CD4-positive, alpha-beta T cell treated with Interleukin-2 at 100 ng/mL for 4 hours (primary cell): ENCODE measurements at regions not wholly inside any gene's neighbourhood (a gene's known extent, or its start where the extent isn't known, plus 50 kb on each side); places are given as distances from the start of the nearest gene placed in this dataset.

Source experiments
- DNase-seq: peaks from one replicate; pipeline ENCODE4 v3.0.0-alpha.2; 2020; ENCODE audit warnings: low spot score

DNA sequence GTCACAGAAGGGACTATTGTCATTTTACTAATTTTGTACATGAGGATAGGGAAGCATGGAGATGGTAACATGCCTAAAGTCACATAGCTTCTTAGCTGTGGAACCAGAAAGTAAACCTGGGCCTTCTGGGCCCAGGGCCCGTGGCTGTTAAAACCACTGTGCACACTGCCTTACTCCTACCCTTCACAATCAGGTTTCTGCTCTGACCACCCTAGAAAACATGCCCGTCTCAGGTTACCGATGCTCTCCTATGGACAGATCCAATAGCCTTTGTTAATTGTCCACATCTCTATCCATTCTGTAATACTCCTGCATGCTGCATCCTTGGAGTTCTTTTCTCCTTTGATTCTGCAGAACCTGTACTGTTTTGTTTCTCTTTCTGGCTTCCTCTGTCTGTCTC, 79.0 kb upstream of the TACR1 start:
- no peak for DNase-seq

DNA sequence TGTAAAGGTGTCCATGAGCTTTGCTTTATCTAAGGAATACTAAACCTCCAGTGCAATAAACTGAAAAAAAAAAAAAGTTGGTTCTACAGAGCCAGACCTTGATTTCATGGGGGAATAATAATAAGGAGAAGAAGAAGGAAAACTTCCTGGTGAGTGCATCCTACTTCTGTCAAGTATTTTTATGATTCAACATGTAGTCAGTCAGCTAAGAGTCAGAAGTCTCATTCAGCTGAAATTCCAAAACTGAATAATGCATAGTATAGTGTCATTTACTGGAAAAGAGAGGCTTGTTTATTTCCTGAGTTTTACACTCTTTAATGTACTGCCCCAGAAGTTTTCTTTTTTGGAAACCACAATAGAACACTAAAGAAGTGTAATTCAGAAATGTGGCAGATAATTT, 77.8 kb upstream of the TACR1 start:
- DNase-seq = no peak

DNA sequence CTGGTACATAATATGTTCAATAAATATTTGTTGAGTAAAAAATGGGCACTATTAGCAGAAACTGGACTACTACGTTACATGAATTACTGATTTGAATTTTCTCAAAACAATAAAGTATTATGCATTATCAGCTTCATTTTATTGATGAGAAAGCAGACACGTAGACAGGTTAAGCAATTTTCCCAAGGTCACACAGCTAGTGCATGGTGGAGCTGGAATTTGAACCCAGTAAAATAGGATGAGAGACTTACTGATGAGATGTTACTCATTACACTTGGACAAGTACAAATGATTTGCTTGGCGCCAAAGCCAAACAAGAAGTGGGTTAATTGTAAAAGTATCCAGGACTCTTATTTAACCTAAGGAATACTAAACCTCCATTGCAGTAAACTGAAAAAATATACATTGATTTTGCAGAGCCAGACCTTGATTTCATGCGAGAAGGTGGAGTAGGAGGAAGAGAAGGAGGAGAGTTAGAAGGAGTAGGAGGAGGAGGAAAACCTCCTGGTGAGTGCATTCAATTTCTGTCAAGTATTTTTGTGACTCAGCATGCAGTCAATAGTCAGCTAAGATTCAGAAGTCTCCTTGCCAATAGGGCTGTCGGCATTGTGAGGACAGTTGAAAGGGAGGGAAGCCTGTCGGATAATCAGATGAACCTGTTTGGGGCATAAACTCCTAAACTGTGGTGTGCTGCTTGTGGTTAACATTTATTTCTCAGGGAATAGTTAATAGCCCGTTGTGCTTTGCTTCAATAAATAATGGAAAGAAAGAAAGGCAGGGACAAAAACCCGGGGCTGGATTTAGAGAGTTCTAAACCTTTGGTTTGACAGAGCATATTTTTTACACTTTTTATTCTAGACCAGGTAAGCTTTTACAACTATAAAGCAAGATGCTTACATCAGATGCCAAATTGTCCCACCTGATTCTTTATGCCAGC, 77.0 kb upstream of the TACR1 start:
- DNase-seq = no peak

DNA sequence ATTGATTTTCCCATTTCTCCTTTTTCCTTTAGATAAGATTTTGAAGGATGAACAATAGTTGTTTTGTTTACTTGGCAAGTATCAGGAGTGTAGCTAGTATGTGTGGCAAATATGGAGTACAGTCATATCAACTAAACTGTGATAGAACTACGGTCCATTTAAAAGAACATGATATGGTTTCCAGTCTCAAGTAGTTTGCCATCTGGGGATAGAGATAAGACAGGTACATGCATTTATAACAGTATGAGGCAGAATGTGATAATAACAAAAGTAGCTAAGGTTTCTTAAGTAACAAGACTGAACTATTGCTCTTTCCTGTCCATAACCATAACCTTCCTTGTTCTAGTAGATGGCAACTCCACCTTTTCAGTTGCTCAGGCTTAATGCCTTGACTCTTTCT, 75.6 kb upstream of the TACR1 start:
- DNase-seq = no peak

DNA sequence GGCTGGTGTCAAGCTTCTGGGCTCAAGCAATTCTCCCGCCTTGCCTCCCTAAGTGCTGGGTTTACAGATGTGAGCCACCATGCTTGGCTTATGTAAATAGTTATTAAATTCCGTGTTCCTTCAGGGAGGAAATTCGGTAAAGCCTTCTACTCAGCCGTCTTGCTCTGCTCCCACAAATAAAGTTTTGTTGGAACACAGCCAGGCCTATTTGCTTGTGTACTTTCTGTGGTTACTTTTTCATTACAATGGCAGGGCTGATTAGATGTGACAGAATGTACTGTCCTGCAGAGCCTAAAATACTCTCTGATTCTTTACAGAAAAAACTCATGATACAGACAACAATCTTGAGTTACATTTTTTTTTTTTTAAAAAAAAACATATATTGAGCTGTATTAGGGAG, 68.8 kb upstream of the TACR1 start:
- DNase-seq = no peak

DNA sequence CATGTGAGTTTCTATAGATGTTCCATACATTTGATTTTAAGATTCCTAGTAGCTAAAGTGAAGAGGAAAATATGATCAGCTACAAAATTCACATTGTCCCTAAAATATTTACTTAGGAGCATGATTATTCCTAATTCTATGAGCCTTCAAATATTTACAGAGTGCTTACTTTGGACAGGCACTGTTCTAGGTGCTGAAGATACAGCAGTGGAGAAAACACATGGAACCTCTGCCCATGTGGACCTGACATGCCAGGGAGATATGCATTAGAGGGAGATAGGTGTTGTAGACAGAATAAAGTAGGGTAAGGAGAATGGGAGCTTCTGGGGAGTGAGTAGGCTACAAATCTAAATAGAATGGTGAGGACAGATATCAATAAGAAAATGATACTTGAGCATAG, 62.6 kb upstream of the TACR1 start:
- no peak for DNase-seq

DNA sequence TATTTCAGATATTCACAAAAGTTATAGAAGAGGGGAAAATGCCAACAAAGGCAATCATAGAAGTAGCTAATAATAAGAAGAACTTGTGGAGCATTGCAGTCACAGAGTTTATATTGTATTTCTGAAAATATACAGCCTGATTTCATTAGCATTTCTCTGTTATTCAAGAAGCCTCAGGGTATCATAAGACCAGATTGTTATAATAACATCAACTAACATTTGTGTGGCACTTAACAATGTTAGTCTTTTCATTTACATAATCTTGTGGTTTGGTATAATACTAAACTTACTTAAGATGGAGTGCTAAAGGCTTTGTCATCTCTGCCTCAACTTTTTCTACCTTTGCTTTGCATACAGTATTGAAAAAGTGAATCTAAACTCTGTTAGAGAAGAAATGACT, 61.6 kb upstream of the TACR1 start:
- DNase-seq = no peak

DNA sequence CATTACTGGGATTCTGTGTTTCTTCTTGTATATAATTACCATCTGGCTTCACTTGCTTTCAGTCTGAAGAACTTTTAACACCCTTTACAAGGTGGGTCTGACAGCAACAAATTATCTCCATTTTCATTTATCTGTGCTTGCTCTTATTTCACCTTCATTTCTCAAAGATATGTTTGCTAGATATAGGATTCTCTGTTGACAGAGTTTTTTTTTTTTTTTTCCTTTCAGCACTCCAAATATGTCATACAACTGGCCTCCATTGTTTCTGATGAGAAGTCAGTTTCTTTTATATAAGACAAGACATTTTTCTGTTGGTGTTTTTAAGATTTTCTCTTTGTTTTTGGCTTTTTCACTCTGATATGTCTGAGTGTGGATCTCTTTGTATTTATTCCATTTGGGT, 59.3 kb upstream of the TACR1 start:
- DNase-seq = no peak

DNA sequence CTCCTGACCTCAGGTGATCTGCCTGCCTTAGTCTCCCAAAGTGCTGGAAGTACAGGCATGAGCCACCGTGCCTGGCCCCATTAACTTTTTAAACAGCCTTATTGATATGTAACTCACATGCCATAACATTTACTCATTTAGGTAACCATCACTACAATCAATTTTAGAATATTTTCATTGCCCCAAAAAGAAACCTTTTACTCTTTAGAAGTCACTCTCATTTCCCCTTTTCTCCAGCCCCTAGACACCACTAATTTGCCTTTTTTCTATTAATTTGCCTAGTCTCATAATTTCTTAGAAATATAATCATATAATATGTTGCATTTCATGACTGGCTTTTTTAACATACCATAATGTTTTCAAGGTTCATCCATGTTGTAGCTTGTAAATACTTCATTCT, 57.2 kb upstream of the TACR1 start:
- DNase-seq = no peak

DNA sequence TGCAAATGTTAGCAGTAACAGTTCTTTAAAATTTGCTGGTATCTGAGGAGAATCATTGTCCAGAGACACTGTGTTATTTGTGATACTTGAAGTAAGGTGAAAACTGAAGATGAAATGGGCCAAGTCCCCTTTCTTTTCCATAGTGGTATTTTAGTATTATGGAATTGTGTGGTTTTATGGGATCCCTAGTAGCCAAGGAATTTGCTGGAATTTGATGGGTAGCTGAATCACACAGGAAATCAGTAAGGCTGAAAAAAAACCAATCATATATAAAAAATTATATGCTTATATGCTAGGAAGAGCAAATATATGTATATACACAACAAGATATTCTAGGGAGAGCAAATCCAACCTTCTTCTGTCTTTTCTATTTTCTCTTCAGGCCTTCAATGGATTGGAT, 54.2 kb upstream of the TACR1 start:
- DNase-seq = no peak

DNA sequence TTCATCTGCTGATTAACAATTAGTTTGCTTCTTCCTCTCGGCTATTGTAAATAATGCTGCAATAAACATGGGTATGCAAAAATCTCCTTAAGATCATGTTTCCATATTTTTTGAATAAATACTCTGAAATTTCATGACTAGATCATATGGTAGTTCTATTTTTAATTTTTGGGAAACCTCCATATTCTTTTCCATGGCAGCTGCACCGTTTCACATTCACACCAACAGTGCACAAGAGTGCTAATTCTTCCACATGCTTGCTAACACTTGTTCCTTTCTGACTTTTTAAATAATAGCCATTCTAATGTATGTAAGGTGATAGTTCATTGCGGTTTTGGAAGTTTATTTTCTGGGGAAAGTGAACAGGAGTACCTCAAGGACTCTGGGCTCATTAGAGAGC, 52.6 kb upstream of the TACR1 start:
- no peak for DNase-seq
